ENCODE measurements at regions not wholly inside any gene's neighbourhood (a gene's known extent, or its start where the extent isn't known, plus 50 kb on each side); places are given as distances from the start of the nearest gene placed in this dataset.

GRCh38 chr9:107938801-107939386 lies 449.3 kb upstream of the KLF4 start:
- no peak overlapping the region for H3K27ac Mint-ChIP-seq (ENCODE audit: unreplicated experiment)
- TF ChIP-seq, protein P1, sequence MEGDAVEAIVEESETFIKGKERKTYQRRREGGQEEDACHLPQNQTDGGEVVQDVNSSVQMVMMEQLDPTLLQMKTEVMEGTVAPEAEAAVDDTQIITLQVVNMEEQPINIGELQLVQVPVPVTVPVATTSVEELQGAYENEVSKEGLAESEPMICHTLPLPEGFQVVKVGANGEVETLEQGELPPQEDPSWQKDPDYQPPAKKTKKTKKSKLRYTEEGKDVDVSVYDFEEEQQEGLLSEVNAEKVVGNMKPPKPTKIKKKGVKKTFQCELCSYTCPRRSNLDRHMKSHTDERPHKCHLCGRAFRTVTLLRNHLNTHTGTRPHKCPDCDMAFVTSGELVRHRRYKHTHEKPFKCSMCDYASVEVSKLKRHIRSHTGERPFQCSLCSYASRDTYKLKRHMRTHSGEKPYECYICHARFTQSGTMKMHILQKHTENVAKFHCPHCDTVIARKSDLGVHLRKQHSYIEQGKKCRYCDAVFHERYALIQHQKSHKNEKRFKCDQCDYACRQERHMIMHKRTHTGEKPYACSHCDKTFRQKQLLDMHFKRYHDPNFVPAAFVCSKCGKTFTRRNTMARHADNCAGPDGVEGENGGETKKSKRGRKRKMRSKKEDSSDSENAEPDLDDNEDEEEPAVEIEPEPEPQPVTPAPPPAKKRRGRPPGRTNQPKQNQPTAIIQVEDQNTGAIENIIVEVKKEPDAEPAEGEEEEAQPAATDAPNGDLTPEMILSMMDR (IDR thresholded peaks at IDR 0.05; ENCODE audit: unreplicated experiment), result no peak
- no peaks in the 10 kb centered on the region for H3K27me3 Mint-ChIP-seq (ENCODE audit: unreplicated experiment)
- H3K4me1 Mint-ChIP-seq (ENCODE audit: low read depth, unreplicated experiment), result peaks cover 8% of the 10 kb centered on the region
- CTCF ChIA-PET, result no interaction called here
- DNase-seq, result no peak
- intact Hi-C loops (cut with micrococcal nuclease; ENCODE audit: unreplicated experiment), result no loop called here
- H3K36me3 Mint-ChIP-seq (ENCODE audit: insufficient read depth, unreplicated experiment), result no peaks in the 10 kb centered on the region
- peaks cover 3% of the 10 kb centered on the region for H3K9me3 Mint-ChIP-seq (ENCODE audit: low read depth, unreplicated experiment)
- H3K4me3 Mint-ChIP-seq (ENCODE audit: low read depth, unreplicated experiment), result no peak overlapping the region
- no TSS peak for BruUV-seq (replicated peaks)

DNA sequence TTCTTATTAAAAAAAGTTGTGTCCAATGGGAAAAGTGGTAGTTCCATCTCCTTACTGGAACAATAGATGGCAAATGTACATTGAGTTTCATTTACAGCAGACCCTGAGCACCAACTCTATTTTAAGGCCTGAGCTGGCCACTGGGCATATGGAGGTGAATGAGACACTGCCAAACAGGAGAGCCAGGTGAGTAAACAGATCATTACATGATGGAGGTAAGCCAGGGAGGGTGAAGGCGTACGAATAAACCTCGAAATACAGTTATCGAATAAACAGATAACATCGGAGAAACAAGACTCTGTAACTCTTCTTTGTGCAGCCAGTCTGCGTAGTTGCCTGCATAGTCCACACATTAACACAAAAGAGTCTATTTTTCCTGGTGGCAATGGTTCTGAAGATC lies 446.4 kb upstream of the KLF4 start:
- Mint-ChIP-seq H3K36me3 (ENCODE audit: insufficient read depth, unreplicated experiment) (no peaks in the 10 kb centered on the region), H3K4me1 (ENCODE audit: low read depth, unreplicated experiment) (peaks cover 1% of the 10 kb centered on the region), H3K4me3 (ENCODE audit: low read depth, unreplicated experiment) (no peak overlapping the region), H3K27me3 (ENCODE audit: unreplicated experiment) (no peaks in the 10 kb centered on the region), H3K9me3 (ENCODE audit: low read depth, unreplicated experiment) (no peaks in the 10 kb centered on the region), H3K27ac (ENCODE audit: unreplicated experiment) (no peak overlapping the region)
- CTCF ChIA-PET, result no interaction called here
- DNase-seq, result no peak
- TF ChIP-seq, protein P1 (IDR thresholded peaks at IDR 0.05; ENCODE audit: unreplicated experiment), result no peak
- no TSS peak for BruUV-seq (replicated peaks)
- intact Hi-C loops (cut with micrococcal nuclease; ENCODE audit: unreplicated experiment), result no loop called here

DNA sequence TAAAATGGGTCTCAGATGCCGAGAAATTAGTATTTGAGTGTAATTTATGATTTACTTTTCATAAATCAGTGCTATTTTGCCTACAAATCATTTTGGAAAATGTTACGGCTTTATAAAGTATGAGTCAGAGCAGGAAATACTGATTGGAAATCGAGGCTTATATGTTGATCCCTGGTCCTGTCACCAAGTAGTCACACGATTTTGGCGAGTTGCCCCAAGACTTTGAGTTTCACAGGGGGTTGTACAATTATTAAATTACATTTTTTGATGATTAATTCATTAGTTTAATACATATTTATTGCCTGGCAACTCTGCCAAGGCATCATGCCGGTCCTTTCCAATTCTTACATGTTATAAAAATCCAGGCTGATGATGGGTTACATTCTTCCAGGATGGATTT lies 443.9 kb upstream of the KLF4 start:
- Mint-ChIP-seq H3K4me1 (ENCODE audit: low read depth, unreplicated experiment) (no peaks in the 10 kb centered on the region), H3K27ac (ENCODE audit: unreplicated experiment) (no peak overlapping the region), H3K27me3 (ENCODE audit: unreplicated experiment) (no peaks in the 10 kb centered on the region), H3K4me3 (ENCODE audit: low read depth, unreplicated experiment) (no peak overlapping the region), H3K36me3 (ENCODE audit: insufficient read depth, unreplicated experiment) (no peaks in the 10 kb centered on the region), H3K9me3 (ENCODE audit: low read depth, unreplicated experiment) (no peaks in the 10 kb centered on the region)
- intact Hi-C loops (cut with micrococcal nuclease; ENCODE audit: unreplicated experiment), result no loop called here
- DNase-seq, result no peak
- BruUV-seq (replicated peaks), result no TSS peak
- TF ChIP-seq, protein P1 (IDR thresholded peaks at IDR 0.05; ENCODE audit: unreplicated experiment), result no peak
- CTCF ChIA-PET, result interaction anchor here (0.6 kb wide), 1 partner anchor 8 kb away, joined by 6 read pairs; no protein-coding TSS in a partner anchor

GRCh38 chr9:107933097-107933496 lies 443.5 kb upstream of the KLF4 start:
- TF ChIP-seq, protein P1 (IDR thresholded peaks at IDR 0.05; ENCODE audit: unreplicated experiment), result no peak
- CTCF ChIA-PET, result interaction anchor here (0.6 kb wide), 1 partner anchor 8 kb away, joined by 6 read pairs; no protein-coding TSS in a partner anchor
- no peak for DNase-seq
- no peaks in the 10 kb centered on the region for H3K4me1 Mint-ChIP-seq (ENCODE audit: low read depth, unreplicated experiment)
- H3K27ac Mint-ChIP-seq (ENCODE audit: unreplicated experiment), result no peak overlapping the region
- no TSS peak for BruUV-seq (replicated peaks)
- no peaks in the 10 kb centered on the region for H3K27me3 Mint-ChIP-seq (ENCODE audit: unreplicated experiment)
- no peaks in the 10 kb centered on the region for H3K36me3 Mint-ChIP-seq (ENCODE audit: insufficient read depth, unreplicated experiment)
- no peaks in the 10 kb centered on the region for H3K9me3 Mint-ChIP-seq (ENCODE audit: low read depth, unreplicated experiment)
- intact Hi-C loops (cut with micrococcal nuclease; ENCODE audit: unreplicated experiment), result no loop called here
- no peak overlapping the region for H3K4me3 Mint-ChIP-seq (ENCODE audit: low read depth, unreplicated experiment)
